Activated naive CD8-positive, alpha-beta T cell treated with anti-CD3 and anti-CD28 coated beads for 36 hours (primary cell): ENCODE measurements at regions not wholly inside any gene's neighbourhood (a gene's known extent, or its start where the extent isn't known, plus 50 kb on each side); places are given as distances from the start of the nearest gene placed in this dataset.

Experiments
- DNase-seq: peaks from one replicate; pipeline ENCODE4 v3.0.0; 2021
- H3K27ac Mint-ChIP-seq: one replicate; pipeline ENCODE4 v1.8.0; 2022; ENCODE audit warnings: mild to moderate bottlenecking, moderate library complexity, mixed read lengths
- H3K27me3 Mint-ChIP-seq: one replicate; pipeline ENCODE4 v1.8.0; 2022; ENCODE audit warnings: mild to moderate bottlenecking, mixed read lengths
- H3K36me3 Mint-ChIP-seq: one replicate; pipeline ENCODE4 v1.8.0; 2021; ENCODE audit warnings: mild to moderate bottlenecking, mixed read lengths
- H3K4me1 Mint-ChIP-seq: one replicate; pipeline ENCODE4 v1.8.0; 2021; ENCODE audit warnings: mixed read lengths
- H3K4me3 Mint-ChIP-seq: one replicate; pipeline ENCODE4 v1.8.0; 2022; ENCODE audit warnings: mild to moderate bottlenecking, moderate library complexity, mixed read lengths
- H3K9me3 Mint-ChIP-seq: one replicate; pipeline ENCODE4 v1.8.0; 2022; ENCODE audit warnings: mixed read lengths

GRCh38 chr10:69684020-69684980 is 54.3 kb downstream of the FAM241B start:
- Mint-ChIP-seq H3K4me3 (no peak overlapping the region), H3K4me1 (no peaks in the 10 kb centered on the region), H3K27ac (no peak overlapping the region), H3K27me3 (peaks cover 21% of the 10 kb centered on the region), H3K9me3 (no peaks in the 10 kb centered on the region), H3K36me3 (no peaks in the 10 kb centered on the region)
- no peak for DNase-seq

- DNase-seq: no peak
- Mint-ChIP-seq H3K4me1 (no peaks in the 10 kb centered on the region), H3K27ac (no peak overlapping the region), H3K27me3 (peaks cover 17% of the 10 kb centered on the region), H3K36me3 (no peaks in the 10 kb centered on the region), H3K4me3 (no peak overlapping the region), H3K9me3 (no peaks in the 10 kb centered on the region)
Observed at GRCh38 chr10:69684981-69685353, 54.9 kb downstream of the FAM241B start.

- H3K4me1 Mint-ChIP-seq: no peaks in the 10 kb centered on the region
- no peaks in the 10 kb centered on the region for H3K36me3 Mint-ChIP-seq
- H3K4me3 Mint-ChIP-seq: no peak overlapping the region
- no peak for DNase-seq
- H3K9me3 Mint-ChIP-seq: no peaks in the 10 kb centered on the region
- peaks cover 15% of the 10 kb centered on the region for H3K27me3 Mint-ChIP-seq
- no peak overlapping the region for H3K27ac Mint-ChIP-seq
Observed at GRCh38 chr10:69685426-69685801, 55.4 kb downstream of the FAM241B start.

GRCh38 chr10:69685802-69686585 is 55.9 kb downstream of the FAM241B start:
- peaks cover 13% of the 10 kb centered on the region for H3K27me3 Mint-ChIP-seq
- no peak overlapping the region for H3K4me3 Mint-ChIP-seq
- DNase-seq: no peak
- H3K27ac Mint-ChIP-seq: no peak overlapping the region
- H3K4me1 Mint-ChIP-seq: no peaks in the 10 kb centered on the region
- H3K9me3 Mint-ChIP-seq: no peaks in the 10 kb centered on the region
- H3K36me3 Mint-ChIP-seq: no peaks in the 10 kb centered on the region

GRCh38 chr10:69686866-69687265 is 56.8 kb downstream of the FAM241B start:
- Mint-ChIP-seq H3K9me3 (no peaks in the 10 kb centered on the region), H3K27ac (no peak overlapping the region), H3K4me3 (no peak overlapping the region), H3K4me1 (no peaks in the 10 kb centered on the region), H3K27me3 (peaks cover 10% of the 10 kb centered on the region), H3K36me3 (no peaks in the 10 kb centered on the region)
- DNase-seq: no peak

GRCh38 chr10:69687426-69687825 is 57.4 kb downstream of the FAM241B start:
- no peak overlapping the region for H3K4me3 Mint-ChIP-seq
- no peaks in the 10 kb centered on the region for H3K4me1 Mint-ChIP-seq
- no peak overlapping the region for H3K27ac Mint-ChIP-seq
- no peaks in the 10 kb centered on the region for H3K36me3 Mint-ChIP-seq
- peaks cover 10% of the 10 kb centered on the region for H3K27me3 Mint-ChIP-seq
- DNase-seq: no peak
- H3K9me3 Mint-ChIP-seq: no peaks in the 10 kb centered on the region

- Mint-ChIP-seq H3K4me3 (no peak overlapping the region), H3K4me1 (no peaks in the 10 kb centered on the region), H3K27ac (no peak overlapping the region), H3K27me3 (peaks cover 13% of the 10 kb centered on the region), H3K36me3 (no peaks in the 10 kb centered on the region), H3K9me3 (no peaks in the 10 kb centered on the region)
- no peak for DNase-seq
Observed at GRCh38 chr10:69692267-69692666, 62.2 kb downstream of the FAM241B start.

- Mint-ChIP-seq H3K4me3 (no peak overlapping the region), H3K27me3 (peaks cover 16% of the 10 kb centered on the region), H3K27ac (no peak overlapping the region), H3K36me3 (no peaks in the 10 kb centered on the region), H3K9me3 (no peaks in the 10 kb centered on the region), H3K4me1 (no peaks in the 10 kb centered on the region)
- DNase-seq: no peak
Observed at GRCh38 chr10:69692891-69693290, 62.8 kb downstream of the FAM241B start.

GRCh38 chr10:69693886-69694285 is 63.8 kb downstream of the FAM241B start:
- Mint-ChIP-seq H3K36me3 (no peaks in the 10 kb centered on the region), H3K27me3 (peaks cover 24% of the 10 kb centered on the region), H3K4me1 (no peaks in the 10 kb centered on the region), H3K27ac (no peak overlapping the region), H3K9me3 (no peaks in the 10 kb centered on the region), H3K4me3 (no peak overlapping the region)
- no peak for DNase-seq

- DNase-seq: no peak
- no peaks in the 10 kb centered on the region for H3K4me1 Mint-ChIP-seq
- H3K27me3 Mint-ChIP-seq: peaks cover 31% of the 10 kb centered on the region
- no peaks in the 10 kb centered on the region for H3K36me3 Mint-ChIP-seq
- no peak overlapping the region for H3K27ac Mint-ChIP-seq
- peaks cover 1% of the 10 kb centered on the region for H3K9me3 Mint-ChIP-seq
- no peak overlapping the region for H3K4me3 Mint-ChIP-seq
Observed at GRCh38 chr10:69696073-69696731, 66.2 kb downstream of the FAM241B start.

- H3K36me3 Mint-ChIP-seq: no peaks in the 10 kb centered on the region
- H3K4me3 Mint-ChIP-seq: no peak overlapping the region
- H3K27ac Mint-ChIP-seq: no peak overlapping the region
- DNase-seq: no peak
- peaks cover 38% of the 10 kb centered on the region for H3K27me3 Mint-ChIP-seq
- peaks cover 1% of the 10 kb centered on the region for H3K9me3 Mint-ChIP-seq
- H3K4me1 Mint-ChIP-seq: no peaks in the 10 kb centered on the region
Observed at GRCh38 chr10:69697006-69697405, 67.0 kb downstream of the FAM241B start.

GRCh38 chr10:69703256-69703655 is 73.2 kb downstream of the FAM241B start:
- peaks cover 6% of the 10 kb centered on the region for H3K4me1 Mint-ChIP-seq
- DNase-seq: no peak
- peaks cover 68% of the 10 kb centered on the region for H3K27me3 Mint-ChIP-seq
- H3K4me3 Mint-ChIP-seq: no peak overlapping the region
- H3K27ac Mint-ChIP-seq: no peak overlapping the region
- H3K9me3 Mint-ChIP-seq: peaks cover 17% of the 10 kb centered on the region
- peaks cover 4% of the 10 kb centered on the region for H3K36me3 Mint-ChIP-seq

- Mint-ChIP-seq H3K9me3 (peaks cover 17% of the 10 kb centered on the region), H3K27me3 (peaks cover 70% of the 10 kb centered on the region), H3K4me1 (peaks cover 6% of the 10 kb centered on the region), H3K27ac (no peak overlapping the region), H3K36me3 (peaks cover 4% of the 10 kb centered on the region), H3K4me3 (no peak overlapping the region)
- DNase-seq: no peak
Observed at GRCh38 chr10:69703766-69704630, 74.0 kb downstream of the FAM241B start.

GRCh38 chr10:69709366-69709941 is 79.4 kb downstream of the FAM241B start:
- Mint-ChIP-seq H3K27me3 (peaks cover 56% of the 10 kb centered on the region), H3K4me3 (no peak overlapping the region), H3K9me3 (peaks cover 7% of the 10 kb centered on the region), H3K4me1 (no peaks in the 10 kb centered on the region), H3K36me3 (no peaks in the 10 kb centered on the region), H3K27ac (no peak overlapping the region)
- DNase-seq: no peak
